B cell (primary cell): ENCODE measurements at regions not wholly inside any gene's neighbourhood (a gene's known extent, or its start where the extent isn't known, plus 50 kb on each side); places are given as distances from the start of the nearest gene placed in this dataset.

ENCODE experiments used
- ATAC-seq: fragments of 200-7000 bp; cut with Tn5 transposase; one replicate; pipeline ENCODE4 v1.10.0; 2021; ENCODE audit warnings: low read depth, mild to moderate bottlenecking, moderate number of reproducible peaks, moderate library complexity
- CTCF ChIA-PET: fragments of 350-600 bp; sonication (Branson Sonifier 250); formaldehyde crosslinking; loops from one replicate; lab custom pipeline; 2021; ENCODE audit warnings: antibody characterized with exemption, inconsistent platforms; lab: Charles Lee
- POLR2A ChIA-PET: fragments of 350-600 bp; sonication (Branson Sonifier 250); formaldehyde crosslinking; loops from one replicate; lab custom pipeline; 2021; ENCODE audit warnings: antibody characterized with exemption; lab: Charles Lee
- DNase-seq: peaks from one replicate; pipeline ENCODE4 v3.0.0; 2013
- H2AFZ ChIP-seq: 2 replicates; pipeline ENCODE4 v1.6.1; 2012; ENCODE audit warnings: mild to moderate bottlenecking, low read depth, low read length; ENCODE audit not compliant: insufficient read depth, poor library complexity, severe bottlenecking
- H3K27ac ChIP-seq, 2 donors: 1 replicate in 1 of 2; 2 replicates in 1 of 2; pipeline ENCODE4 v1.5.1; 2012 to 2013; ENCODE audit warnings: low read length in 2 of 2, mild to moderate bottlenecking in 2 of 2, moderate library complexity in 1 of 2
- H3K27me3 ChIP-seq, 4 experiments: fragments of 200-600 bp in 1 of 4; sonication (generic) in 1 of 4; replicated peaks in 1 of 4; 1 replicate in 2 of 4; 2 replicates in 2 of 4; pipeline versions ENCODE4 v1.6.1 to v1.7.0; 2013 to 2016; ENCODE audit warnings: low read length in 3 of 4, mild to moderate bottlenecking in 2 of 4, mixed read lengths in 1 of 4, moderate library complexity in 1 of 4; ENCODE audit not compliant: insufficient read depth in 4 of 4, control insufficient read depth in 3 of 4; ENCODE audit errors: control extremely low read depth in 1 of 4
- H3K36me3 ChIP-seq, 2 experiments: replicated peaks in 1 of 2; 1 replicate in 1 of 2; 2 replicates in 1 of 2; pipeline versions ENCODE4 v1.6.1 to v1.7.1; 2013; ENCODE audit warnings: low read length in 1 of 2; ENCODE audit not compliant: insufficient read depth in 2 of 2, control insufficient read depth in 1 of 2; ENCODE audit errors: control extremely low read depth in 1 of 2, extremely low read depth in 1 of 2
- H3K4me1 ChIP-seq, 2 donors: fragments of 200-600 bp in 1 of 2; sonication (generic) in 1 of 2; 1 replicate in 1 of 2; 2 replicates in 1 of 2; pipeline versions ENCODE4 v1.5.1 to v1.6.1; 2013 to 2017; ENCODE audit warnings: low read length in 2 of 2; ENCODE audit not compliant: control insufficient read depth in 2 of 2, insufficient read depth in 2 of 2
- H3K4me2 ChIP-seq: replicated peaks from 2 replicates; pipeline ENCODE3; 2012; ENCODE audit warnings: mild to moderate bottlenecking, low read depth, low read length; ENCODE audit not compliant: poor library complexity, severe bottlenecking
- H3K4me3 ChIP-seq, 5 experiments: fragments of 200-600 bp in 1 of 5; sonication (generic) in 1 of 5; 1 replicate in 3 of 5; 2 replicates in 2 of 5; pipeline versions ENCODE4 v1.5.1 to v1.7.0; 2011 to 2016; ENCODE audit warnings: low read length in 4 of 5, mild to moderate bottlenecking in 4 of 5, low read depth in 2 of 5, control low read depth in 1 of 5, moderate library complexity in 1 of 5; ENCODE audit not compliant: insufficient read depth in 1 of 5; ENCODE audit errors: control extremely low read depth in 1 of 5, extremely low read depth in 1 of 5
- H3K79me2 ChIP-seq: fragments of 200-600 bp; sonication (generic); one replicate; pipeline ENCODE4 v1.6.0; 2016; ENCODE audit warnings: low read length; ENCODE audit not compliant: control insufficient read depth, insufficient read depth
- H3K9ac ChIP-seq: fragments of 200-600 bp; sonication (generic); 2 replicates; pipeline ENCODE4 v1.6.1; 2017; ENCODE audit warnings: mild to moderate bottlenecking, low read length, moderate library complexity
- H3K9me3 ChIP-seq, 3 donors: one replicate each; pipeline versions ENCODE4 v1.6.1 to v1.7.1; 2013; ENCODE audit warnings: low read length in 2 of 3; ENCODE audit not compliant: control insufficient read depth in 2 of 3, insufficient read depth in 1 of 3; ENCODE audit errors: control extremely low read depth in 1 of 3
- H4K20me1 ChIP-seq: 2 replicates; pipeline ENCODE4 v1.6.0; 2012; ENCODE audit warnings: mild to moderate bottlenecking, low read length; ENCODE audit not compliant: insufficient read depth, control insufficient read depth, poor library complexity, severe bottlenecking
- H3K27ac Mint-ChIP-seq: one replicate; pipeline ENCODE4 v1.8.0; 2021; ENCODE audit warnings: mixed read lengths
- H3K27me3 Mint-ChIP-seq: one replicate; pipeline ENCODE4 v1.8.0; 2021; ENCODE audit warnings: mixed read lengths
- H3K4me1 Mint-ChIP-seq: one replicate; pipeline ENCODE4 v1.8.0; 2021; ENCODE audit warnings: mixed read lengths
- H3K4me3 Mint-ChIP-seq: one replicate; pipeline ENCODE4 v1.8.0; 2021; ENCODE audit warnings: mixed read lengths
- H3K9me3 Mint-ChIP-seq: one replicate; pipeline ENCODE4 v1.8.0; 2022; ENCODE audit warnings: mixed read lengths; ENCODE audit not compliant: insufficient read depth
- EZH2 ChIP-seq: IDR thresholded peaks from 2 replicates; pipeline ENCODE4 v1.6.1; 2012; ENCODE audit warnings: borderline replicate concordance, low read depth, mild to moderate bottlenecking, moderate library complexity, low read length; ENCODE audit not compliant: insufficient read depth, poor library complexity, severe bottlenecking
- WGBS: methylation state at CpG from one replicate; pipeline ENCODE4 v1.1.5; 2013; ENCODE audit warnings: missing lambda C conversion rate; ENCODE audit not compliant: insufficient coverage; 5-methylcytosine and 5-hydroxymethylcytosine counted together
- intact Hi-C: fragments of 100-400 bp; cut with micrococcal nuclease; formaldehyde crosslinking; loops from one replicate; pipeline ENCODE4 v1.10.0; 2022
- TF ChIP-seq, protein P1 (sequence below): fragments of 200-600 bp; IDR thresholded peaks from one replicate; pipeline ENCODE4 v1.8.0; 2022; ENCODE audit warnings: antibody characterized with exemption, mild to moderate bottlenecking

DNA sequence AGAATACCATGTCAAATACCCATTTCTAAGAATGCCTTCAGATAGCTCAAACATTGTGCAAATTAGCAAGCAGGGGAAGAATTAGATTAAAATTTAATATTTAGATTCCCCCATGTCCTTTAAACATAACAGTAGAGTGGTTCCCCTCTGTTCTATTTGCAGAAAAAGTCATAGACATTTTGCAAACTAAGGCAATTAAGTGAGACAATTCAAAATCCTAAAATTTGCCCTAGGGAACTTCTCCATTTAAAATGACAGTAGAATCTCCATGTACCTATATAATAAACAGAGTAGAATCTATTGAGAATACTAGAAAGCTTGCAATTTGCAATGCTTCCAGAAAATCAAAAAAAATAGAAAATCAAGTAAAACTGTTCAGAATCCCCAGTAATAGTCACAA is 340.6 kb downstream of the TBL1XR1 start:
- ChIA-PET POLR2A (no interaction called here), CTCF (interaction anchor here (1.8 kb wide), 1 partner anchor 17 kb away, joined by 3 read pairs; no protein-coding TSS in a partner anchor)
- H3K4me3 Mint-ChIP-seq: no peak overlapping the region
- intact Hi-C loops: no loop called here
- peaks cover 10% of the 10 kb centered on the region for H3K27me3 Mint-ChIP-seq
- H2AFZ ChIP-seq: no peak overlapping the region
- H3K27ac ChIP-seq: no peak overlapping the region
- no peak for DNase-seq
- ATAC-seq: no peak
- H3K4me1 Mint-ChIP-seq: no peaks in the 10 kb centered on the region
- no peaks in the 10 kb centered on the region for H3K4me1 ChIP-seq
- TF ChIP-seq EZH2: no peak
- TF ChIP-seq, protein P1, sequence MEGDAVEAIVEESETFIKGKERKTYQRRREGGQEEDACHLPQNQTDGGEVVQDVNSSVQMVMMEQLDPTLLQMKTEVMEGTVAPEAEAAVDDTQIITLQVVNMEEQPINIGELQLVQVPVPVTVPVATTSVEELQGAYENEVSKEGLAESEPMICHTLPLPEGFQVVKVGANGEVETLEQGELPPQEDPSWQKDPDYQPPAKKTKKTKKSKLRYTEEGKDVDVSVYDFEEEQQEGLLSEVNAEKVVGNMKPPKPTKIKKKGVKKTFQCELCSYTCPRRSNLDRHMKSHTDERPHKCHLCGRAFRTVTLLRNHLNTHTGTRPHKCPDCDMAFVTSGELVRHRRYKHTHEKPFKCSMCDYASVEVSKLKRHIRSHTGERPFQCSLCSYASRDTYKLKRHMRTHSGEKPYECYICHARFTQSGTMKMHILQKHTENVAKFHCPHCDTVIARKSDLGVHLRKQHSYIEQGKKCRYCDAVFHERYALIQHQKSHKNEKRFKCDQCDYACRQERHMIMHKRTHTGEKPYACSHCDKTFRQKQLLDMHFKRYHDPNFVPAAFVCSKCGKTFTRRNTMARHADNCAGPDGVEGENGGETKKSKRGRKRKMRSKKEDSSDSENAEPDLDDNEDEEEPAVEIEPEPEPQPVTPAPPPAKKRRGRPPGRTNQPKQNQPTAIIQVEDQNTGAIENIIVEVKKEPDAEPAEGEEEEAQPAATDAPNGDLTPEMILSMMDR: no peak
- no peaks in the 10 kb centered on the region for H3K9me3 Mint-ChIP-seq
- no peak overlapping the region for H3K27ac Mint-ChIP-seq
- no peak overlapping the region for H3K4me3 ChIP-seq
- no peaks in the 10 kb centered on the region for H3K79me2 ChIP-seq
- no peak overlapping the region for H3K9ac ChIP-seq
- H3K9me3 ChIP-seq: no peaks in the 10 kb centered on the region
- no peaks in the 10 kb centered on the region for H3K27me3 ChIP-seq
- no peaks in the 10 kb centered on the region for H4K20me1 ChIP-seq
- H3K4me2 ChIP-seq: no peak overlapping the region
- no peaks in the 10 kb centered on the region for H3K36me3 ChIP-seq

DNA sequence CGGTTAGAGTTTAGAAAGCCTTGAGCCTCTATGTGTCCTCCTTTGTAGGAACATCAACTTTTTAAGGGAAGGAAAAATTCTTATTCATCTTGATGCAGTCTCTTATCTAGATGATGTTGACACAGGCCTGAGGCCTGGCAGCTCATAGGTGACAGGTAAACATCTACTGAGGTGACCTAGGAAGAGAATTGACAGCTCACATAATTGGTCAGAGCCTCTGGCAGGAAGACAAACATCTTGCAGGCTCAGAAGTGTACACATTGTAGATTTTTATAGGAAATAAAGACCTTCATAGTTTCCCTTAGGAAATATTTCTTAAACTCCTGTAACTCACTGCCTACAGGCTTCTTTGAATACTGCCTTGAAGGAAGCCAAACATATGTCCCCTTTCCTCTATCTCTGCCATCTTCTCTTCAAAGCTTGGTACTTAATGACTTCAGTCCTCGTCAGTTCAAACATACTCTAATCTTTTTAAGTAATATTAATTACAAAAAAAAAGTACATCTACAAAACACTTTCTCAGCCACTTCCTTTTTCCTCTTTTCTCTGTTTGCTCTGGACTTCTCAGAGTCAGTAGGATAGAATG is 341.3 kb downstream of the TBL1XR1 start:
- Histone ChIP-seq H3K79me2 (no peaks in the 10 kb centered on the region), H3K36me3 (no peaks in the 10 kb centered on the region), H3K4me3 (no peak overlapping the region), H4K20me1 (no peaks in the 10 kb centered on the region), H3K4me2 (no peak overlapping the region), H3K4me1 (no peaks in the 10 kb centered on the region), H3K27ac (no peak overlapping the region), H2AFZ (no peak overlapping the region), H3K27me3 (no peaks in the 10 kb centered on the region), H3K9ac (no peak overlapping the region), H3K9me3 (no peaks in the 10 kb centered on the region)
- DNase-seq (no peak), ATAC-seq (no peak)
- Mint-ChIP-seq H3K4me1 (no peaks in the 10 kb centered on the region), H3K27ac (no peak overlapping the region), H3K27me3 (peaks cover 10% of the 10 kb centered on the region), H3K9me3 (no peaks in the 10 kb centered on the region), H3K4me3 (no peak overlapping the region)
- ChIA-PET POLR2A (no interaction called here), CTCF (interaction anchor here (1.8 kb wide), 1 partner anchor 17 kb away, joined by 3 read pairs; no protein-coding TSS in a partner anchor)
- no peak for TF ChIP-seq EZH2
- TF ChIP-seq, protein P1: no peak
- WGBS: no CpG with 5 or more reads among the region's 2 CpGs
- intact Hi-C loops: no loop called here
